ENCODE measurements at regions not wholly inside any gene's neighbourhood (a gene's known extent, or its start where the extent isn't known, plus 50 kb on each side); places are given as distances from the start of the nearest gene placed in this dataset.

DNA sequence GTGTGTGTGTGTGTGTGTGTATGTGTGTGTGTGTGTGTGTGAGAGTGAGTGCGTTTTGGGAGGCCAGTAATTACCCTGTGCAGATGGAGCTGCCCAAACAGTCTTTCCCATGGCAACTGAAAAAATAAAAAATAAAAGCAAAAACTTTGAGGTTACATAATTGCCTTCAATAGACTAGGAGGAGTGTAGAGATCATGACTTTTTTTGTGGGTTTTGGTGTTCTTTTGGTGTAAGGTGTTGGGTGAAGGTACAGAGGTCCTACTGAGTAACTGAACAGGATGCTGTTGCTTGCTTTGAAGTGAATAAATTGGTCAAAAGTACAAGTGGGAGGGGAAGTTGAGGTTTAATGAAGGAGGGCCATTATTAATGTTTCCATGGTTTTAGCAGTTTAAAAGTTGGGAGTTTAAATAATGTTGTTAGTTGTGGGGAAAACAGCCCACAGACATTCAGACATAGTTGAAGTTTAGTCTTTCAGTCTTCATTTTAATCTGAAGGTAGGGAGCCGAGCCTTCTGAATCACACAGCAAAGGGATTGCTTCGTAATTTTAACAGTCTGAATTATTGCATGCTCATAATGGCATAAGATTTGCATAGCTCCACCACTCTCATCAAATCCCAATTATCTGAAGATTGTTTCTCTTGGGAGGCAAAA, 251.4 kb downstream of the PRL start:
- TF ChIP-seq POLR2A (IDR thresholded peaks at IDR 0.05) (no peak), POLR2AphosphoS5 (IDR thresholded peaks at IDR 0.05; ENCODE audit: insufficient read depth in 1 of 2, low read depth in 1 of 2) (no peak)
- TF ChIP-seq, protein P1, sequence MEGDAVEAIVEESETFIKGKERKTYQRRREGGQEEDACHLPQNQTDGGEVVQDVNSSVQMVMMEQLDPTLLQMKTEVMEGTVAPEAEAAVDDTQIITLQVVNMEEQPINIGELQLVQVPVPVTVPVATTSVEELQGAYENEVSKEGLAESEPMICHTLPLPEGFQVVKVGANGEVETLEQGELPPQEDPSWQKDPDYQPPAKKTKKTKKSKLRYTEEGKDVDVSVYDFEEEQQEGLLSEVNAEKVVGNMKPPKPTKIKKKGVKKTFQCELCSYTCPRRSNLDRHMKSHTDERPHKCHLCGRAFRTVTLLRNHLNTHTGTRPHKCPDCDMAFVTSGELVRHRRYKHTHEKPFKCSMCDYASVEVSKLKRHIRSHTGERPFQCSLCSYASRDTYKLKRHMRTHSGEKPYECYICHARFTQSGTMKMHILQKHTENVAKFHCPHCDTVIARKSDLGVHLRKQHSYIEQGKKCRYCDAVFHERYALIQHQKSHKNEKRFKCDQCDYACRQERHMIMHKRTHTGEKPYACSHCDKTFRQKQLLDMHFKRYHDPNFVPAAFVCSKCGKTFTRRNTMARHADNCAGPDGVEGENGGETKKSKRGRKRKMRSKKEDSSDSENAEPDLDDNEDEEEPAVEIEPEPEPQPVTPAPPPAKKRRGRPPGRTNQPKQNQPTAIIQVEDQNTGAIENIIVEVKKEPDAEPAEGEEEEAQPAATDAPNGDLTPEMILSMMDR (IDR thresholded peaks at IDR 0.05): no peak
- intact Hi-C loops (cut with DNase I): no loop called here

DNA sequence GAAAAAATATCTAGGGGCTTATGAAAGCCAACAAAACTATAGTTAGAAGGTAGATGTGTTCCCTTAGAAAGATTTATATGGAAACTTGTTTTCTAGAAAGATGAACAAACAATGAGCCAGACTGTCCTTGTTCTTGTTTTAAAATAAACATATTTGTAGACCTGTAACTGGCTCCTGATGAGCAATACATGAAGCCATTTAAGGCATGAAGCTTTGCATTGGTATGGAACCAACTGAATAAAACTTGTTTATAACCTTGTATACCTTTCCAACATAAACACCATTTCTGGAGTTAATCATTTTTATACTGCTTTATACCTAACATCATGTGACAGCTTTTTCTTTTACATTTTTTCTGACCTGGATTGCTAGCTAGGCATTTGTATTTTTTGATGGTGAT, 247.8 kb downstream of the PRL start:
- intact Hi-C loops (cut with DNase I): no loop called here
- Histone ChIP-seq H3K27me3 (no peaks in the 10 kb centered on the region), H3K36me3 (no peaks in the 10 kb centered on the region), H3K27ac (no peak overlapping the region), H3K4me3 (no peak overlapping the region), H3K9me3 (no peaks in the 10 kb centered on the region), H3K4me1 (no peaks in the 10 kb centered on the region)
- TF ChIP-seq POLR2AphosphoS5 (IDR thresholded peaks at IDR 0.05; ENCODE audit: insufficient read depth in 1 of 2, low read depth in 1 of 2): no peak
- TF ChIP-seq, protein P1 (IDR thresholded peaks at IDR 0.05): no peak
- no peak for TF ChIP-seq POLR2A (IDR thresholded peaks at IDR 0.05)
- no peak for DNase-seq (ENCODE audit: extremely low spot score in 2 of 2)

More for the DNA sequence above, 251.4 kb downstream of the PRL start:
- Histone ChIP-seq H3K4me3 (no peak overlapping the region), H3K9me3 (no peaks in the 10 kb centered on the region), H3K27ac (no peak overlapping the region), H3K4me1 (peaks cover 24% of the 10 kb centered on the region), H3K27me3 (no peaks in the 10 kb centered on the region), H3K36me3 (no peaks in the 10 kb centered on the region)
- DNase-seq (ENCODE audit: extremely low spot score in 2 of 2): no peak

DNA sequence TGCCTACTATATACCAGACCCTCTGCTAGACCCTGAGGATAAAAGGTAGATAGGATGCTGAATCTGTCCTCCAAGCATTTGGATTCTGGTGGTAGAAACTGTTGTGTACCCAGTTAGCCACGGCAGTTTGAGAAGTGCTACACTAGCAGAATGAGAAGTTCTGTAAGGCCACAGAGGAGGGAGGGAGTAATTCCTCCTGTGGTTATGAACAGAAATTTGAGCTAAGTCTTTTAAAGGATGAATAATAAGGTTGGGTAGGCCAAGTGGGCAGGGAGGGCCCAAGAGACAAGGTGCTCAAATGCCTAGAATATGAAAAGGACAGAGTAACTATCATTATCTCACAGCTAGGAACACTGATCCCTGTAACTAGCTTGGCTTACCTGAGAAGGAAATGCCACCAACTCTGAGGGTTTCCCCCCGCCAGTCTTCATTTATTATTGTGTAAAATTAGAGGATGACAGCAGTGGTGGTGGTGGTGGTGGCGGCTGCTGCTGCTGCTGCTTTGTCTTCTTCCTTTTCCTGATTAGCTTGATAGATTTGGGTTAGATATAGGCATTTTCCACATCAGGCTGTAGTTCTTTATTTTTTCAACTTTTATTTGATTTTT, 243.3 kb downstream of the PRL start:
- TF ChIP-seq POLR2AphosphoS5 (IDR thresholded peaks at IDR 0.05; ENCODE audit: insufficient read depth in 1 of 2, low read depth in 1 of 2) (no peak), POLR2A (IDR thresholded peaks at IDR 0.05) (no peak)
- TF ChIP-seq, protein P1 (IDR thresholded peaks at IDR 0.05): no peak
- Histone ChIP-seq H3K36me3 (no peaks in the 10 kb centered on the region), H3K27me3 (no peaks in the 10 kb centered on the region), H3K4me3 (no peak overlapping the region), H3K4me1 (peaks cover 22% of the 10 kb centered on the region), H3K9me3 (no peaks in the 10 kb centered on the region), H3K27ac (no peak overlapping the region)
- DNase-seq (ENCODE audit: extremely low spot score in 2 of 2): no peak
- intact Hi-C loops (cut with DNase I): no loop called here

DNA sequence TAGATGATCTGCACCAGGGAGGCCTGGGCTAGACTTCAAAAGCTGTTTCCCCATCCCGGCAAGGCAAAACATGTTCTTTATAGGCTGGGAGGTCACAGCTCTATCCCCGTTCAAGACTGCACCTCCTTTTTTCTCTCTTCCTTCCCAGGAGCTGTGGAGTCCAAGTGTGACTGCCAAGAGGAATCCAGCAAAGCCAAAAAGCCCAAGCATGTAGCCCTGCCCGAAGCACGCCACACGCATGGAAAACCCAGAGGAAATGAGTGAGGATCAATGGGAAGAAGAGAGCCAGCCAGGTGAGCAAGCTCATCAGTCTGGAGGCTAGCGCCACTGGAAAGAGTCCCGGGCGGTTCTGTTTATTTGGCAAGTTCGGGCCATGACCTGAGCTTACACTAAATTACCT, 240.4 kb downstream of the PRL start:
- TF ChIP-seq POLR2AphosphoS5 (IDR thresholded peaks at IDR 0.05; ENCODE audit: insufficient read depth in 1 of 2, low read depth in 1 of 2) (no peak), POLR2A (IDR thresholded peaks at IDR 0.05) (no peak)
- TF ChIP-seq, protein P1 (IDR thresholded peaks at IDR 0.05): no peak
- Histone ChIP-seq H3K9me3 (no peaks in the 10 kb centered on the region), H3K4me1 (peaks cover 22% of the 10 kb centered on the region), H3K36me3 (no peaks in the 10 kb centered on the region), H3K27ac (no peak overlapping the region), H3K27me3 (no peaks in the 10 kb centered on the region), H3K4me3 (no peak overlapping the region)
- peak in 1 of 2 donors; percentile 88 for DNase-seq (ENCODE audit: extremely low spot score in 2 of 2)
- intact Hi-C loops (cut with DNase I): no loop called here

DNA sequence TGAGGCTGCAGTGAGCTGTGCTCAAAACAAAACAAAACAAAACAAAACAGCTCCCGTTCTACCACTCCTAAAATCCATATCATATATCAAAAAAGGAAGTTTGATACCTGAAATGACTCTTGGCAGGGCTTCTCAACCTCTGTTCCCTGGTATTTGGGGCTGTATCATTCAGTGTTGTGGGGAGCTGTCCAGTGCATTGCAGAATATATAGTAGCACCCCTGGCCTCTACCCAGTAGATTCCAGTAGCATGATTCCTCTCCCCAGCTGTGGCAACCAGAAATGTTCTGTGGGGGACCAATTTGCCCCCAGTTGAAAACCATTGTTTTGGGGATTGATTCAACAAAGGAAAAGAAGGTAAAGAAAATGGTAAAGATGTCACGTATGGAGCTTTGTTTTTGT, 238.9 kb downstream of the PRL start:
- no peak overlapping the region for H3K4me3 ChIP-seq
- intact Hi-C loops (cut with DNase I): no loop called here
- TF ChIP-seq, protein P1 (IDR thresholded peaks at IDR 0.05): no peak
- TF ChIP-seq POLR2AphosphoS5 (IDR thresholded peaks at IDR 0.05; ENCODE audit: insufficient read depth in 1 of 2, low read depth in 1 of 2): no peak
- TF ChIP-seq POLR2A (IDR thresholded peaks at IDR 0.05): no peak
- DNase-seq (ENCODE audit: extremely low spot score in 2 of 2): no peak
- H3K4me1 ChIP-seq: peaks cover 22% of the 10 kb centered on the region
- H3K36me3 ChIP-seq: no peaks in the 10 kb centered on the region
- H3K9me3 ChIP-seq: no peaks in the 10 kb centered on the region
- no peaks in the 10 kb centered on the region for H3K27me3 ChIP-seq
- no peak overlapping the region for H3K27ac ChIP-seq
